ENCODE measurements at regions not wholly inside any gene's neighbourhood (a gene's known extent, or its start where the extent isn't known, plus 50 kb on each side); places are given as distances from the start of the nearest gene placed in this dataset.

GRCh38 chr11:113613619-113614018 lies 92.5 kb downstream of the TMPRSS5 start:
- no peak for ATAC-seq
- no peak for DNase-seq
- H3K4me1 ChIP-seq, result no peaks in the 10 kb centered on the region
- no peaks in the 10 kb centered on the region for H3K27me3 ChIP-seq
- H3K36me3 ChIP-seq, result no peaks in the 10 kb centered on the region
- intact Hi-C loops (cut with DNase I), result no loop called here
- H3K4me3 ChIP-seq, result no peak overlapping the region
- H3K9me3 ChIP-seq, result no peaks in the 10 kb centered on the region
- H3K27ac ChIP-seq, result no peak overlapping the region
- TF ChIP-seq, protein P1, sequence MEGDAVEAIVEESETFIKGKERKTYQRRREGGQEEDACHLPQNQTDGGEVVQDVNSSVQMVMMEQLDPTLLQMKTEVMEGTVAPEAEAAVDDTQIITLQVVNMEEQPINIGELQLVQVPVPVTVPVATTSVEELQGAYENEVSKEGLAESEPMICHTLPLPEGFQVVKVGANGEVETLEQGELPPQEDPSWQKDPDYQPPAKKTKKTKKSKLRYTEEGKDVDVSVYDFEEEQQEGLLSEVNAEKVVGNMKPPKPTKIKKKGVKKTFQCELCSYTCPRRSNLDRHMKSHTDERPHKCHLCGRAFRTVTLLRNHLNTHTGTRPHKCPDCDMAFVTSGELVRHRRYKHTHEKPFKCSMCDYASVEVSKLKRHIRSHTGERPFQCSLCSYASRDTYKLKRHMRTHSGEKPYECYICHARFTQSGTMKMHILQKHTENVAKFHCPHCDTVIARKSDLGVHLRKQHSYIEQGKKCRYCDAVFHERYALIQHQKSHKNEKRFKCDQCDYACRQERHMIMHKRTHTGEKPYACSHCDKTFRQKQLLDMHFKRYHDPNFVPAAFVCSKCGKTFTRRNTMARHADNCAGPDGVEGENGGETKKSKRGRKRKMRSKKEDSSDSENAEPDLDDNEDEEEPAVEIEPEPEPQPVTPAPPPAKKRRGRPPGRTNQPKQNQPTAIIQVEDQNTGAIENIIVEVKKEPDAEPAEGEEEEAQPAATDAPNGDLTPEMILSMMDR (IDR thresholded peaks at IDR 0.05), result no peak

- no peak overlapping the region for H3K27ac ChIP-seq
- intact Hi-C loops (cut with DNase I), result no loop called here
- TF ChIP-seq, protein P1 (IDR thresholded peaks at IDR 0.05), result no peak
- H3K27me3 ChIP-seq, result no peaks in the 10 kb centered on the region
- DNase-seq (no peak), ATAC-seq (no peak)
- no peaks in the 10 kb centered on the region for H3K36me3 ChIP-seq
- H3K4me3 ChIP-seq, result no peak overlapping the region
- H3K4me1 ChIP-seq, result no peaks in the 10 kb centered on the region
- no peaks in the 10 kb centered on the region for H3K9me3 ChIP-seq
Observed at GRCh38 chr11:113604186-113604585, 101.9 kb downstream of the TMPRSS5 start.

- DNase-seq (no peak), ATAC-seq (no peak)
- H3K4me3 ChIP-seq, result no peak overlapping the region
- H3K27ac ChIP-seq, result no peak overlapping the region
- H3K4me1 ChIP-seq, result no peaks in the 10 kb centered on the region
- H3K9me3 ChIP-seq, result no peaks in the 10 kb centered on the region
- TF ChIP-seq, protein P1 (IDR thresholded peaks at IDR 0.05), result no peak
- intact Hi-C loops (cut with DNase I), result no loop called here
- no peaks in the 10 kb centered on the region for H3K36me3 ChIP-seq
- no peaks in the 10 kb centered on the region for H3K27me3 ChIP-seq
Observed at GRCh38 chr11:113603277-113604059, 102.6 kb downstream of the TMPRSS5 start.

GRCh38 chr11:113602483-113602882 lies 103.6 kb downstream of the TMPRSS5 start:
- Histone ChIP-seq H3K4me1 (no peaks in the 10 kb centered on the region), H3K27me3 (no peaks in the 10 kb centered on the region), H3K9me3 (no peaks in the 10 kb centered on the region), H3K36me3 (no peaks in the 10 kb centered on the region), H3K4me3 (no peak overlapping the region), H3K27ac (no peak overlapping the region)
- no peak for DNase-seq
- ATAC-seq, result no peak
- intact Hi-C loops (cut with DNase I), result no loop called here
- TF ChIP-seq, protein P1 (IDR thresholded peaks at IDR 0.05), result no peak

GRCh38 chr11:113596658-113597057 lies 109.5 kb downstream of the TMPRSS5 start:
- DNase-seq (no peak), ATAC-seq (no peak)

More at GRCh38 chr11:113596658-113597057, 109.5 kb downstream of the TMPRSS5 start:
- intact Hi-C loops (cut with DNase I), result no loop called here
- Histone ChIP-seq H3K27ac (no peak overlapping the region), H3K36me3 (no peaks in the 10 kb centered on the region), H3K27me3 (no peaks in the 10 kb centered on the region), H3K4me1 (no peaks in the 10 kb centered on the region), H3K4me3 (no peak overlapping the region), H3K9me3 (no peaks in the 10 kb centered on the region)
- TF ChIP-seq, protein P1 (IDR thresholded peaks at IDR 0.05), result no peak

Data from upper lobe of right lung (tissue), 1 donor.